GM12878 (cell line): ENCODE measurements at regions not wholly inside any gene's neighbourhood (a gene's known extent, or its start where the extent isn't known, plus 50 kb on each side); places are given as distances from the start of the nearest gene placed in this dataset.

ENCODE experiments used
- ATAC-seq: fragments of 200-7000 bp; cut with Tn5 transposase; 3 replicates; pipeline ENCODE4 v1.9.1; 2020; ENCODE audit warnings: mild to moderate bottlenecking, moderate library complexity
- BruUV-seq: library from RNA; stranded (reverse); fragments of 400-500 nt; replicated peaks from 2 replicates; lab custom pipeline; 2021; lab: Mats Ljungman, UMichigan
- CTCF ChIA-PET: fragments of 300-600 bp; sonication (Branson Sonifier 250); formaldehyde crosslinking; extraction: SDS; loops from one replicate; lab custom pipeline; 2021; ENCODE audit warnings: inconsistent platforms; lab: Yijun Ruan, JAX
- POLR2A ChIA-PET: fragments of 350-600 bp; formaldehyde crosslinking; extraction: SDS; loops from one replicate; lab custom pipeline; 2021; ENCODE audit warnings: inconsistent platforms; lab: Charles Lee
- RAD21 ChIA-PET: fragments of 300-600 bp; sonication (Branson Sonifier 250); formaldehyde crosslinking; loops from one replicate; lab custom pipeline; 2023; ENCODE audit warnings: antibody characterized with exemption; ENCODE audit not compliant: unreplicated experiment; lab: Charles Lee
- SMC1A ChIA-PET: fragments of 300-600 bp; sonication (Branson Sonifier 250); formaldehyde crosslinking; loops from one replicate; lab custom pipeline; 2023; ENCODE audit not compliant: unreplicated experiment, uncharacterized antibody; lab: Charles Lee
- DNase-seq: peaks from one replicate; pipeline ENCODE4 v3.0.0-alpha.2; 2011; ENCODE audit warnings: low read depth, low spot score
- FAIRE-seq: peaks from 3 replicates; lab custom pipeline; 2011; peaks lifted over from hg19 to GRCh38; lab: Jason Lieb, UNC
- H2AFZ ChIP-seq: 2 replicates; pipeline ENCODE4 v1.6.0; 2011; ENCODE audit warnings: low read depth, low read length, control low read depth; ENCODE audit not compliant: control insufficient read depth
- H3K27ac ChIP-seq: 2 replicates; pipeline ENCODE4 v1.5.1; 2011; ENCODE audit warnings: control low read depth; ENCODE audit not compliant: control insufficient read depth, insufficient read depth
- H3K27me3 ChIP-seq, 2 experiments: replicated peaks in 1 of 2; 2 replicates each; pipeline versions ENCODE4 v1.6.0 to v1.6.1; 2011; ENCODE audit warnings: low read length in 1 of 2; ENCODE audit not compliant: control insufficient read depth in 2 of 2, insufficient read depth in 2 of 2
- H3K36me3 ChIP-seq, 2 experiments: 2 replicates each; pipeline ENCODE4 v1.5.1; 2011; ENCODE audit warnings: low read length in 1 of 2; ENCODE audit not compliant: control insufficient read depth in 2 of 2, insufficient read depth in 2 of 2
- H3K4me1 ChIP-seq: 2 replicates; pipeline ENCODE4 v1.6.1; 2011; ENCODE audit warnings: mild to moderate bottlenecking, low read length, moderate library complexity, mixed read lengths; ENCODE audit not compliant: control insufficient read depth, insufficient read depth
- H3K4me2 ChIP-seq: 2 replicates; pipeline ENCODE4 v1.6.0; 2011; ENCODE audit warnings: control low read depth; ENCODE audit not compliant: control insufficient read depth, insufficient read depth
- H3K4me3 ChIP-seq: fragments of 200-600 bp; sonication (generic); 2 replicates; pipeline ENCODE4 v1.5.1; 2016
- H3K79me2 ChIP-seq: 2 replicates; pipeline ENCODE4 v1.6.0; 2011; ENCODE audit warnings: low read length; ENCODE audit not compliant: control insufficient read depth, insufficient read depth
- H3K9ac ChIP-seq: 2 replicates; pipeline ENCODE4 v1.8.0; 2011; ENCODE audit warnings: low read length, control low read depth, mixed read lengths; ENCODE audit not compliant: control insufficient read depth, insufficient read depth
- H3K9me3 ChIP-seq: replicated peaks from 3 replicates; pipeline ENCODE4 v1.5.1; 2011; ENCODE audit warnings: mild to moderate bottlenecking, low read length; ENCODE audit not compliant: control insufficient read depth, insufficient read depth
- H4K20me1 ChIP-seq: 2 replicates; pipeline ENCODE4 v1.6.0; 2011; ENCODE audit not compliant: control insufficient read depth, insufficient read depth
- ATF3 ChIP-seq: IDR thresholded peaks from 2 replicates; pipeline ENCODE4 v1.6.1; 2011; ENCODE audit warnings: low read depth, mild to moderate bottlenecking, low read length, moderate library complexity, borderline replicate concordance; ENCODE audit errors: extremely low read depth
- CBX3 ChIP-seq: fragments of 200-600 bp; sonication (generic); IDR thresholded peaks from 2 replicates; pipeline ENCODE4 v1.6.1; 2016; ENCODE audit warnings: low read depth, borderline replicate concordance
- CEBPB ChIP-seq, 2 experiments: fragments of 150-350 bp in 1 of 2; IDR thresholded peaks; 2 replicates each; pipeline ENCODE4 v1.6.1; 2012 to 2014; ENCODE audit warnings: low read depth in 2 of 2, low read length in 2 of 2, borderline replicate concordance in 1 of 2, inconsistent platforms in 1 of 2
- E2F8 ChIP-seq: fragments of 450-650 bp; IDR thresholded peaks from 2 replicates; pipeline ENCODE4 v1.6.1; 2018; ENCODE audit warnings: mild to moderate bottlenecking, low read depth, moderate library complexity; ENCODE audit not compliant: partially characterized antibody
- IRF5 ChIP-seq: fragments of 450-650 bp; IDR thresholded peaks from 2 replicates; pipeline ENCODE4 v1.6.1; 2017; ENCODE audit warnings: borderline replicate concordance
- JUND ChIP-seq: IDR thresholded peaks from 2 replicates; pipeline ENCODE4 v1.6.1; 2012; ENCODE audit warnings: low read depth, mild to moderate bottlenecking, low read length, improper control_type of control experiment, moderate library complexity
- LARP7 ChIP-seq: fragments of 450-650 bp; IDR thresholded peaks from 2 replicates; pipeline ENCODE4 v1.6.1; 2017; ENCODE audit warnings: mild to moderate bottlenecking
- MAX ChIP-seq: IDR thresholded peaks from 2 replicates; pipeline ENCODE4 v1.6.1; 2012; ENCODE audit warnings: low read depth, low read length, improper control_type of control experiment
- NFXL1 ChIP-seq: fragments of 450-650 bp; IDR thresholded peaks from 2 replicates; pipeline ENCODE4 v1.6.1; 2017; ENCODE audit warnings: antibody characterized with exemption, mild to moderate bottlenecking, borderline replicate concordance
- PML ChIP-seq: IDR thresholded peaks from 2 replicates; pipeline ENCODE4 v1.6.1; 2012; ENCODE audit warnings: low read length, inconsistent platforms
- RAD51 ChIP-seq: fragments of 450-650 bp; IDR thresholded peaks from 2 replicates; pipeline ENCODE4 v1.6.1; 2016; ENCODE audit warnings: moderate library complexity, mild to moderate bottlenecking, inconsistent platforms
- in situ Hi-C: fragments of 300-500 bp; cut with MboI; formaldehyde crosslinking; loops from 9 replicates; pipeline ENCODE4 v1.14.3; 2018; ENCODE audit warnings: mixed read lengths
- intact Hi-C: fragments of 100-400 bp; cut with micrococcal nuclease; formaldehyde crosslinking; loops from one replicate; pipeline ENCODE4 v1.14.2; 2022; ENCODE audit not compliant: unreplicated experiment

- H3K4me1 ChIP-seq: no peaks in the 10 kb centered on the region
- ChIA-PET RAD21 (interaction anchor here (1.1 kb wide), 1 partner anchor 8 kb away, joined by 3 read pairs; no protein-coding TSS in a partner anchor), POLR2A (no interaction called here), SMC1A (interaction anchor here (1.1 to 1.2 kb wide), 2 partner anchors 33 to 1015 kb away, joined by 3 read pairs; no protein-coding TSS in a partner anchor), CTCF (interaction anchor here (1.2 kb wide), 1 partner anchor 15 kb away, joined by 3 read pairs; no protein-coding TSS in a partner anchor)
- H3K79me2 ChIP-seq: no peaks in the 10 kb centered on the region
- DNase-seq: no peak
- ATAC-seq: no peak
- no peak overlapping the region for H2AFZ ChIP-seq
- no peak overlapping the region for H3K9ac ChIP-seq
- TF ChIP-seq PML: no peak
- no peak for TF ChIP-seq CBX3
- TF ChIP-seq LARP7: no peak
- TF ChIP-seq E2F8: no peak
- TF ChIP-seq IRF5: no peak
- TF ChIP-seq NFXL1: no peak
- TF ChIP-seq MAX: no peak
- TF ChIP-seq JUND: no peak
- no peak for TF ChIP-seq CEBPB (IDR thresholded peaks at IDR 0.05; ENCODE audit: borderline replicate concordance in 1 of 2, low read depth in 2 of 2, low read length in 2 of 2)
- TF ChIP-seq ATF3: no peak
- TF ChIP-seq RAD51: no peak
- intact Hi-C loops (no loop called here), in situ Hi-C loops (no loop called here)
- H3K4me2 ChIP-seq: no peak overlapping the region
- H3K4me3 ChIP-seq: no peak overlapping the region
- BruUV-seq: no TSS peak
- no peaks in the 10 kb centered on the region for H3K9me3 ChIP-seq
- H3K27ac ChIP-seq: no peak overlapping the region
- no peak for FAIRE-seq
- no peaks in the 10 kb centered on the region for H4K20me1 ChIP-seq
- no peaks in the 10 kb centered on the region for H3K36me3 ChIP-seq
- no peaks in the 10 kb centered on the region for H3K27me3 ChIP-seq
Observed at GRCh38 chr3:116833202-116833601, 123.6 kb downstream of the TUSC7 start.
